ENCODE measurements at regions not wholly inside any gene's neighbourhood (a gene's known extent, or its start where the extent isn't known, plus 50 kb on each side); places are given as distances from the start of the nearest gene placed in this dataset.
A peak's percentile ranks its signal among the peaks of the same experiment; 100 is the strongest.
"Not testable (repeated sequence)": the region's sequence is repeated elsewhere in the genome, so short reads cannot be mapped to it uniquely, and the experiment has no call there.

DNA sequence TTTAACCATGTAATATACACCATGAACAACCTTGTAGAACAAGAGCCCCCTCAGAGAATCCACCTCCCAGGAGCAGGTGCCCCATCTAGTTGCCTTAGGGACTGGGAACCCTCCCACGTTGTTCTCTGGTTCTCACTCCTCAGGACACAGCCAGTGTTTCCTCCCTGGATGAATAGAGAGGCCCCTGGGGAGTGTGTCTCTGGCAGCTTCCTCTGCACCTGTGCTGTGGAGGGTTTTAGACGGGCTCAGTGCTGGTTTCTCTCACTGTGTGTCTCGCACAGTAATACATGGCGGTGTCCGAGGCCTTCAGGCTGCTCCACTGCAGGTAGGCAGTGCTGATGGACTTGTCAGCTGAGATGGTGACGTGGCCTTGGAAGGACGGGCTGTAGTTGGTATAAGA, 581.3 kb downstream of the TMEM121 start:
- no peak for DNase-seq

DNA sequence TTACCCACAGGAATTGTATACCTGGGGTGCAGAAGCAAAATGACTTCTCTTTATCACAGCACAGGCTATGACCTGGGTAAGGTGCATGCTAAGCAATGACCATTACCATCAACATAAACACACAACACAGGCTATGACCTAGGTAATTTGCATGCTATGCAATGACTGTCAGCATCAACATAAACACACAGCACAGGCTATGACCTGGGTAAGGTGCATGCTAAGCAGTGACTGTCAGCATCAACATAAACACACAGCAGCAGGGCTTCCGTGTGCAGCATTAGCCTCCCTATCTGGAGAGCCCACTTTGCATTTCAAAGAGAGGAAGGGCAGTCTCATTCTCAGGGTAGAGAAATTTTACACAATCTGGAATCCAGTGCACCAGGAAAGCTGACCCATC, 583.0 kb downstream of the TMEM121 start:
- DNase-seq = no peak

DNA sequence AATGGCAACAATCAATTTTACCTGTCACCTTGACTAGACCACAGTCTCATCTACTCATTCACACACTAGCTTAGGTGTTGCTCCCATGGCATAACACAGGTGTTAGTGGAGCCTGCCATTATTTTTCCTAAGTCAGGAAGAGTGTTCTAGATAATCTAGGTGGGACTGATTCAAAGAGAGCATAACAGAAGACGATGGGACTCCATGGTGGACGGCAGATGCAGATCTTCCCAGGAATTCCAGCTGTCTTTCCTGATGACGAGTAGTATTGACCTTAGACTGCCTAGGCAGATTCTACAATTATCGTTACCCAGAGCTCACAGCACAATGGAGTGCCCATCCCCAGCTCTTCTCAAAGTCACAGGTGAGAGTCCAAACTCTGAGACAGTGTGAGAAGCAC, 589.0 kb downstream of the TMEM121 start:
- DNase-seq = no peak

DNA sequence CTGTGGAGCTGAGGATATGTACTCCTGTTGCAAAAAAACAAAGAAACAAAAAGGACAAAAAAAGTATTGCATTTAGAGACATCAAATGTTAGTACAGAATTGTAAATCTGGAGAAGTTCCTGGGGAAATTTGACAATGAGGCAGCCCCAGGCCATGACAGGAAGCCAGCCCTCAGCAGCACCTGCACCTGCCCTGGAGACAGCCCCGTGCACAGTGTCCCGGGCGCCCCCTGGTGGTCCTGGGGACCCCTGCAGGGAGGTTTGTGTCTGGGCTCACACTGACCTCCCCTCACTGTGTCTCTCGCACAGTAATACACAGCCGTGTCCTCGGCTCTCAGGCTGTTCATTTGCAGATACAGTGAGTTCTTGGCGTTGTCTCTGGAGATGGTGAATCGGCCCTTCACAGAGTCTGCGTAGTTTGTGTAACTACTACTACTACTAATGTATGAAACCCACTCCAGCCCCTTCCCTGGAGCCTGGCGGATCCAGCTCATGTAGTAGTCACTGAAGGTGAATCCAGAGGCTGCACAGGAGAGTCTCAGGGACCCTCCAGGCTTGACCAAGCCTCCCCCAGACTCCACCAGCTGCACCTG, 590.1 kb downstream of the TMEM121 start:
- not testable (repeated sequence) for DNase-seq

DNA sequence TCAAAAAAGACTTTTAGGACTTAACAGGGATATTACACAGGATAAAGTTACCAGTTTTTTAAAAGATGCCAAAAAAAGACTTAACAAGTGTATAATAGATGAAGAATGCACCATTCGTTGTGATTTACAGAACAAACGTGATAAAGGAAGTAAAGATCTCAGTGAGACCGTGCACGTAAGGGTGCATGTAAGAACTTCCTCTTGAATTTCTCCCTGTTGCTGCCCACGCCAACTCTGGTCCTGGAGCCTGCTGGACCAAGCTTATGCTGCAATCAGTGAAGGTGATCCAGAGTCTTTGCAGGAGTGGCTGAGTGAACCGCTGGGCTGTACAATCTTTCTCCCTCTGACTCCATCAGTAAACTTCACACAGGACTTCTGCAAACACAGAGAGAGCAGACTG, 593.7 kb downstream of the TMEM121 start:
- DNase-seq = no peak

GRCh38 chr14:106129274-106129673, 602.9 kb downstream of the TMEM121 start:
- DNase-seq = peak; percentile 57

DNA sequence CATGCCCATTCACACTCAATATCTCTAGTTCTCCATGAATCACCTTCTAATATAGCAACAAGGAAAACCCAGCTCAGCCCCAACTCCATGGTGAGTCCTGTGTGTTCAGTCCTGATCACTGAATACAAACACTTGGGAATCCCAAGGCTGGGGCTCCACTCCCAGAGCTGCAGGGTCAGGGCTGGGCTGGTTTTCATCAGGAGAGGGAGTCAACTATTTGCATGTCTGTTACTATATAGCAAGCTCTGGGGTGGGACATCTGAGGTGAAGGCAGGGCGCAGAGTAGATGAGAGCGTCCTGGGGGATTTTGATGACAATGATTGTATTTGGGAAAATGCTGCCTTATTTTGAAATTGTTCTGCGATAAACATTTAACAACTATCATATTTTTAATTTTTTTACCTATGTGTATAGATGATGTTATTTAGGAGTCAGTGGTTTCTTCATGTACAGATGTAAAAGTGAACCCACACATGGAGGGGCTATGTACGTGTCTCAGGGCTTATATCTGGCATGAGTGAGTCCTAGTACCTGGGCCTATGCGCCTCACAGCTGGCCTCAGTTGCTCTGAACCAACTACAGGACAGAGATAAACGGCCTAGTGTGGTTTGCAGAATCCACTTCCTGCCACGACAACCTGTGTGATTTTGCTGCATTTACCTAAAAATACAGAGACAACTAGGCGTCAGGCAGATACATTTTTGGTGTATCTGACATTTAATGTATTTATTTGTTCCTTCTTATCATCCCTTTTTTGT, 603.7 kb downstream of the TMEM121 start:
- peak; percentile 24 for DNase-seq

DNA sequence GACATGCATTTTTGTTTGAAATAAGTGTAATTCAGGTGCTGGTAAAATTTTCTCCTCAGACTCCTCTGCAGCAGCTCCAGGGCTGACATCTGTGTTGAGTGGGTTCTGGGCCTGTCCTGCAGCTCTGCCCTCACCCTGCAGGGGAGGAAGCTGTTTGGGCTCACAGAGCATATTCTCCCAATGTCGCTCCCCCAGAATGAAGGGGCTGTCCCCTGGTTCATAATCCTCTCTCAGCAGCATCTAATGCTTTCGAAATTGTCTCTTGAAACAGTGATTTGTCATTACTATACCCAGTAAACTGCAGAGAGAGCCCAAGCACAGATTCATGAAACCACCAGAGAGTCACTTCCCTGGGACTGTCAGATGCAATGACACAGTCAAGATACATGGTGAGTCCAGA, 606.7 kb downstream of the TMEM121 start:
- DNase-seq = peak; percentile 70

DNA sequence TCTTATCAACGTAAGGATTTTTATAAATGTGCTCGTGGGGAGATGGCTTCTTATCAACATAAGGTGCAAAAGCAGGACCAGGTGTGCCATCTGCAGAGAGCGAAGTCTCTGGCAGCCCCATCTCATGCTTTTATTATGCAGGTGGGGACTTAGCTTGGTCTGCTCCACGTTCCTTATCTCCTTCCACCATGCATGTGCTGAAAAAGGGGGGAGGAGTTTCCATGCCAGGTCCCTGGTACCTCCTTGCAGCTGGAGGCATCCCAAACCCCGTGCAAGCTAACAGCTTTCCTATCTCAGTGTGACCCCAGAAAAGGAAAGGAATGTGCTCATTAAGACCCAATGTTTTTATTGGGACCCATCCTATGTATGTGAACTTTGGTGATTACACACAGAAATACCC, 608.5 kb downstream of the TMEM121 start:
- DNase-seq = no peak

- DNase-seq = peak; percentile 81
Observed at GRCh38 chr14:106141242-106142220, 615.1 kb downstream of the TMEM121 start.

DNA sequence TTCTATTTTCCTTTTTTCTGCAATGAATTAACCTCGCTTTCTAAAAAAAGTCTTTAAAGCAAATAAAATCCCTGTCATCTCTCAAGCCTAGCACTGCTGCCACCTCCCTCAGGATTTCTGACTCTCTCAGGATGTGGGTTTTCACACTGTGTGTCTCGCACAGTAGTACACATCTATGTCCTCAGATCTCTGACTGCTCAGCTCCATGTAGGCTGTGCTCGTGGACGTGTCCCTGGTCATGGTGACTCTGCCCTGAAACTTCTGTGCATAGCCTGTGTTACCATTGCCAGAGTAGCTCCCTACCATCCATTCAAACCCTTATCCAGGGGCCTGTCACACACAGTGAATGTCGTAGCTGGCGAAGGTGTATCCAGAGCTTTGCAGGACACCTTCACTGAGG, 619.3 kb downstream of the TMEM121 start:
- peak; percentile 25 for DNase-seq

DNA sequence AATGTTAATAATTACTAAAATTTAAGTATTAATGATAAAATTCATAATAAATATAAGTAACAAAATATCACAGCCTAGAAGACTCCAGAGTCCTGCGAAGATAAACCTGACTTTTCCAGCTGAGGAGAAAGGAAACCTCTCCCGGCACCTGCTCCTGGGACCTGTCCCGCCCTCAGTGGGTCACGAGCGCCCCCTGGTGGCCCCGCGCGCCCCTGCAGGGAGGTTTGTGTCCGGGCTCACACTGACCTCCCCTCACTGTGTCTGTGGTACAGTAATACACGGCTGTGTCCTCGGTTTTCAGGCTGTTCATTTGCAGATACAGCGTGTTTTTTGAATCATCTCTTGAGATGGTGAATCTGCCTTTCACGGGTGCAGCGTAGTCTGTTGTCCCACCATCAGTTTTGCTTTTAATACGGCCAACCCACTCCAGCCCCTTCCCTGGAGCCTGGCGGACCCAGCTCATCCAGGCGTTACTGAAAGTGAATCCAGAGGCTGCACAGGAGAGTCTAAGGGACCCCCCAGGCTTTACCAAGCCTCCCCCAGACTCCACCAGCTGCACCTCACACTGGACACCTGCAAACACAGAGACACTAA, 627.1 kb downstream of the TMEM121 start:
- peak; percentile 94 for DNase-seq

GRCh38 chr14:106163316-106163715, 636.9 kb downstream of the TMEM121 start:
- DNase-seq = no peak

GRCh38 chr14:106163812-106164211, 637.4 kb downstream of the TMEM121 start:
- DNase-seq = not testable (repeated sequence)

GRCh38 chr14:106166232-106166631, 639.8 kb downstream of the TMEM121 start:
- DNase-seq = no peak

GRCh38 chr14:106166650-106167204, 640.3 kb downstream of the TMEM121 start:
- no peak for DNase-seq

- DNase-seq = peak; percentile 92
Observed at GRCh38 chr14:106170163-106170658, 643.8 kb downstream of the TMEM121 start.

DNA sequence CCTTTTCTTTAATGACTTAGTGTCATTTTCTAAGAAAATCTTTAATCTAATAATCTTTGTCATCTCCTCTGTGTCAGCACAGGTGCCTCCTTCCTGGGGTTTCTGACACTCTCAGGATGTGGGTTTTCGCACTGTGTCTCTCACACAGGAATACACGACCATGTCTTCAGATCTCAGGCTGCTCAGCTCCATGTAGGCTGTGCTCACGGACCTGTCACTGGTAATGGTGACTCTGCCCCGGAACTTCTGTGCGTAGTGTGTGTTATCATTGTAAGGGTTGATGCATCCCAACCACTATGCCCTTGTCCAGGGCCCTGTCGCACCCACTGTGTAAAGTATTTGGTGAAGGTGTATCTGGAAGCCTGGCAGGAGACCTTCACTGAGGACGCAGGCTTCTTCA, 647.8 kb downstream of the TMEM121 start:
- peak; percentile 75 for DNase-seq

- DNase-seq = peak; percentile 74
Observed at GRCh38 chr14:106177266-106178246, 651.2 kb downstream of the TMEM121 start.

DNA sequence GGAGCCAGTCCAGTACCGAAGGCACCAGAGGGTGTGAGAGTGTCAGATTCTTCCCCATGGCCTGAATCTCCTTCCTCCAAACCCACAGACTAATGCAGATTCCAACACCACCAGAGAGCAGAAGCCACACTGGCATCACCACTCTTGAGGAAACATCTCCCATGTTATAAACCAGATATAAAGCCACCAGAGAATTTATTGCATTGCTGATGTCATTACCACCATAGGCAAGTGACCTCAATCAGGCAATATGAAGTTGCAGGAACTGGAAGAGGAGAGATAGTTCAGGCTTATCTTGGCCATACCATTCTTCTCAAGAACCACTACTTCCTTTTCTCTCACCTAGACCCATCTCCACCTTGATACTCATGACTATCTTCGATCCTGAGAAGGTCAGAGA, 653.4 kb downstream of the TMEM121 start:
- DNase-seq = no peak

DNA sequence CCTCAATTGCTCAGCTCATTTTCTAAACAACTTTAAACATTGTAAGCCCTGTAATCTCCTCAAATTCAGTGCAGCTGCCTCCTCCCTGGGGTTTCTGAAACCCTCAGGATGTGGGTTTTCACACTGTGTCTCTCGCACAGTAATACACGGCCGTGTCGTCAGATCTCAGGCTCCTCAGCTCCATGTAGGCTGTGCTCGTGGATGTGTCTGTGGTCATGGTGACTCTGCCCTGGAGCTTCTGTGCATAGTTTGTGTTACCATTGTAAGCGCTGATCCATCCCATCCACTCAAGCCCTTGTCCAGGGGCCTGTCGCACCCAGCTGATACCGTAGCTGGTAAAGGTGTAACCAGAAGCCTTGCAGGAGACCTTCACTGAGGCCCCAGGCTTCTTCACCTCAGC, 658.4 kb downstream of the TMEM121 start:
- peak; percentile 88 for DNase-seq

Data from activated CD4-positive, alpha-beta T cell treated with anti-CD3 and anti-CD28 coated beads, Interleukin-2, Interleukin-6, amounts not matched to agents 100 ng/mL and 50 ng/mL, durations not matched to agents 16 hours and 8 hours (primary cell).